Neural cell (in vitro differentiated cells): ENCODE measurements at regions not wholly inside any gene's neighbourhood (a gene's known extent, or its start where the extent isn't known, plus 50 kb on each side); places are given as distances from the start of the nearest gene placed in this dataset.

Experiments
- CTCF ChIP-seq: fragments of 450-650 bp; IDR thresholded peaks from 2 replicates; pipeline ENCODE4 v1.5.1; 2014; ENCODE audit warnings: antibody characterized with exemption, mild to moderate bottlenecking, moderate library complexity; ENCODE audit not compliant: poor library complexity, severe bottlenecking
- MXI1 ChIP-seq: fragments of 450-650 bp; conservative IDR thresholded peaks from 2 replicates; pipeline ENCODE4 v1.6.1; 2014; ENCODE audit warnings: antibody characterized with exemption, mild to moderate bottlenecking; ENCODE audit not compliant: poor library complexity, severe bottlenecking
- REST ChIP-seq: IDR thresholded peaks from 2 replicates; pipeline ENCODE4 v1.6.1; 2012; ENCODE audit warnings: borderline replicate concordance

GRCh38 chr16:52363082-52363481 is 183.9 kb downstream of the TOX3 start:
- TF ChIP-seq REST (no peak), CTCF (no peak), MXI1 (no peak)
